ENCODE measurements at regions not wholly inside any gene's neighbourhood (a gene's known extent, or its start where the extent isn't known, plus 50 kb on each side); places are given as distances from the start of the nearest gene placed in this dataset.

DNA sequence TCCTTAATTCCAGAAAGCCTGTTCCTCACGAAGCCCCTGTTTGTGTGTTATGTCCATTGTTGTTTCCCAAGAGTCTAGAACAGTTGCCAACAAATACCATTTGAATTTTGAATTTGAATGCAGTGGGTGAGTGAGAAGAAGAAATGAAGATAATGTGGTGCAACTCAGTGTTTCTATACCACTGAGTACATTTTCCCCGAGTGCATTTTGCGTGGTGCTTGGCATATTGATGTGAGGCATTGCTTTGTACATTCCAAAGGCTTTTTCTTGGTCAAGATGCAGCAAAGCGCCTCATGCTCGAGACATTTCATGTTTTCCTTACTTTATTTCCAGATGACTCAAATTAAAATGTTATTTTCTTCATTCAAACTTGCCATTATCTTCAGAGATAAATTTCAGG, 253.1 kb upstream of the RPS6KA3 start:
- no peak for DNase-seq (ENCODE audit: low spot score)

DNA sequence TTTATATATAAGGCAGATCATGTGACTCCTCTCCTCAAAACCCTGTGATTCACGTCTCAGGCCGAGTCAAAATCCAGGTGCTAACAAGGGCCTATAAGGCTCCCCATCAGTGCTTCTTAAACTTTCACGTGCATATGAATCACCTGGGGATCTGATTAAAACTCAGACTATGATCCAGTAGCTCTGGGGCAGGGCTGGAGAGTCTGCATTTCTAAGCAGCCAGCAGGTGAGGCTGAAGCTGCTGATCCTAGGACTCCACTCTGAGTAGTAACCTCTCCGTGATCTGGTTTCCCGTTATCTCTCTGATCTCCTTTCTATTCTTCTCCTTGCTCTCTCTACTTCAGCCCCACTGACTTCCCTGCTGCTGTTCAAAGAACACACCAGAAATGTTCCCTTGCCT, 252.4 kb upstream of the RPS6KA3 start:
- DNase-seq (ENCODE audit: low spot score): no peak

DNA sequence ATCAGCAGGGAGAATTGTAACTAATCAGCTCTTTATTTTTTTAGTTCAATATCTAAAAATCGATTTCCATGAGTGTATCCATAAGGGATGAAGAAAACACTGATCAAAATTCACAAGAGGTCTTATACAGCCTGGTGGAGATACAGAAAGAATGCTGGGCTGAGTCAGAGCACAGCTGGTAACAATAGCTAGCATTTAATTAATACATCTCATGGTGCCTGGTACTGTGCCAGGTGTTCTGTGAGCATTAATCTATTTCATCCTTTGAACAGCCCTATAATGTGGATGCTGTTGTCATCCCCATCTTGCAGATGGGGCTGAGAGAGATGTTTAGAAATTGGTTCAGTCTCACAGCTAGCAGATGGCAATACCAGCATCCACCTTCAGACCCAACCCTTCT, 250.9 kb upstream of the RPS6KA3 start:
- DNase-seq (ENCODE audit: low spot score): no peak

DNA sequence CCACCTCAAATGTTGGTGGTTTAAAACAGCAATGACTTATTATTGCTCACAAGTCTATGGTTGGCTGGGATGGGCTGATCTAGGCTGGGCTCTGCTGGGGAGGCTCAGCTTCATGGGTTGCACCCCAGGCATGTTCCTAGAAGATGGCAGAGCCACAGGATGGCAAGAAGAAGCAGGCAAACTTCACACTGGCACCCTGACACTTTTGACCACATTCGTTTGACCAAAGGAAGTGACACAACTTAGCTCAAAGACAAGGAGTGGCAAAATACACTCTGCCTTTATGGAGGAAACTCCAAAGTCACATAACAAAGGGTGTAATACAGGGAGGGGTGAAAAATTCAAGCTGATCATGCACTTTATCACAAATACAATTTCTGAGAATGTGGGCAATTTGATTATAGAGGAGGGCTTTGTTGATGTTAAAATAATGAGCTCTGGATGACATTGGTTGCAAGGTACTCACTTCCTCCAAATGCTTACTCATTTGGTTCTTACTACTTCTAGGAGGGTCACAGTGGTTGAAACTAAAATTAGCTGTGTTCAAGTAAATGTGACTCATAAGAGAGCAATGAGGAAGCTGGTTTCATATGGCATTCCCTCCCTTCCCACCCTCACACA, 249.2 kb upstream of the RPS6KA3 start:
- DNase-seq (ENCODE audit: low spot score): no peak

DNA sequence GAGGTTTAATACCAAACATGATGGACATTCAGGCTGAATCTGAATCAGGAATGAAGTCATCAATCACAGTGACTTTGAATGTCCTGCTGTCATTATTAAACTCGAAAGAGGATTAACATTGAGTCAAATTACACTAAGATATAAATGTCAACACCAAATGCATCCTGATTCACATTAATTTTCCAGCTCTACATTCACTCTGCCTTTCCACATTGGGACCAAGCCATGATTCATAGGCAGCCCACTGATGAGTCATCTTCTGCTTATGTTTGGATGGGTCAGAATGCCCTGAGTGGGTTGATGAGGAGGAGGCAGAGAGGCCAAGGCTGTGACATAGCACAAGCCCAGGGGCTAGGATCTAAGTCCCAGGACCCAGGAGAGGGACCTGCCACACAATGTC, 247.6 kb upstream of the RPS6KA3 start:
- DNase-seq (ENCODE audit: low spot score): no peak

DNA sequence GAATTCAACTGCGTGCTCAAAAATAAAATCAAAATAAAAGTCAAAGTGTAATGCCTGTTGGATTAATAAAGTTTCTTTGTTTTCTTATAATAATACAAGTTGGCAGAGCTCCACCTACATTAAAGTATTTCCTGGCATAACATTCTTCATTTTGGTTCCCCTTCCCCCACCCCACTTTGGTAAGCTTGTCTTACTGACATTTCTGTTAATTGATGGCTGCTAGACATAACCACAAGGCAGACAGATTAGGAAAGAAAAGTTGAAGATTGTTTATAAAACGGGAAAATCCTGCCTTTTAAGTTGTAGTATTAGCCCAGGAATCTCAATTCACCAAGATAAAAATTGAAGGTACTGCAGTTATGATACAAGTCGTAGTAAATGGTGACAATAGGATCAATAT, 246.5 kb upstream of the RPS6KA3 start:
- DNase-seq (ENCODE audit: low spot score): no peak

DNA sequence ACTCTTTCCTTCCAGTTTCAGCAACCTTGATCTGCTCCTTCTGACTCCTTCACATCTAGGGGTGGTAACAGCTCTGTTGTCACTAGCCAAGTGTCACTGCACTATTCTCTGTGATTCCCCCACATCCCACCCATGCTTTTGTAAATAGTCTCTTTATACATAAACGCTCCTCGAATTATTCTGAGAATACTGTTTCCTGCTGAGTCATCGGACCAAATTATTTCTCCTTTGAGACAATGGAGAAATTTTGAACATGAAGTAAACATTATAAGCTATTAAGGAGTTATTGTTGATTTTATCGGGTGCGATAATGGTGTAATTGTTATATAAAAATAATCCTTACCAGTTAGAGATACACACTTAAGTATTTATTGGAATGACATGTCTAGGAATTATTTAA, 245.1 kb upstream of the RPS6KA3 start:
- DNase-seq (ENCODE audit: low spot score): no peak

DNA sequence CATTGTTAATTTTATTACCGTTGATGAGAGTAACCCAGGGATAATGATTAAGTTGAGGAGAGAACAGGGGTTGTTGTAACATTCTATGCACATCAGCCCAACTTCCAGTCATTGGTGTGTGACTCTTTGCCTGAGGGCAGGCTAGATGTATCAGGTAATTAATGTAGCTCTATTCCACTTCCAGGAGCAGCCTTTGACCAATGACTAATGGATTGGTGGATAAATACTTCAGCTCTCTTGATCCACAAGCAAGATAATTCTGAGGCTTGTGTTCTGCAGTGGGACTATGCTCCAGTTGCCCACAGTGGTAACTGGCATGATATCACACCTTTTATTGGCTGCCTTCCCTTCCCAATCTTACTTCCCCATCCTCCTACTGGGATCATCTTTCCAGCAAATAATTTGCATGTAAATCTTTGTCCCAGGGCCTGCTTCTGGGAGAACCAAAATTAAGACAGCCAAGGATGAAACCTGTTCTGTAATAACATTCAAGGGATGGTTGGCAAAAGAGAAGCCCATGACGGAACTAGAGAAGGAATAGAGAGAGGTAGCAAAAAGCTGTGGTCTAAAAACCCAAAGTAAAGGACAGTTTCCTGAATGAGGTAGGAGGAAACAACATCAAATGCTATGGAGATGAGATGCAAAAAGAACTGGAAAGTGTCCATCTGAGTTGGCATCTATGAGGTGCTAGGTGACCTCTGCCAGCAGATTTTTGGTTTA, 241.4 kb upstream of the RPS6KA3 start:
- DNase-seq (ENCODE audit: low spot score): no peak

DNA sequence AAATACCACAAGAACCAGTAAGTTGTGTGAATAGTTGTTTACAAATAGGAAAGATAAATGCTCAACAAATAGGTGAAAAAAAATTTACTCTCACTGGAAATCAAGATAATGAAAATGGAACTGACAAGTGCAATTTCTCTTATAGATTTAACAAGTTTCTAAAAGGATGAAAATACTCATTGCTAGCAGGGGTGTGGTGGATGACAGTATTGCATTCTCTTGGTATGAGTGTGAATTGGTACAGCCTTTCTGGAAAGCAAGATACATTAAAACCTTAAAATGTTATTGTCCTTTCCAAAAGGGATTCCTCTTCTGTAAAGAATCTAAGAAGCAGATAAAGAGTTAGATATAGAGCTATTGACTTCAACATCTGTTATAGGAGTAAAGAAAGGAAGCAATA, 240.0 kb upstream of the RPS6KA3 start:
- DNase-seq (ENCODE audit: low spot score): no peak

DNA sequence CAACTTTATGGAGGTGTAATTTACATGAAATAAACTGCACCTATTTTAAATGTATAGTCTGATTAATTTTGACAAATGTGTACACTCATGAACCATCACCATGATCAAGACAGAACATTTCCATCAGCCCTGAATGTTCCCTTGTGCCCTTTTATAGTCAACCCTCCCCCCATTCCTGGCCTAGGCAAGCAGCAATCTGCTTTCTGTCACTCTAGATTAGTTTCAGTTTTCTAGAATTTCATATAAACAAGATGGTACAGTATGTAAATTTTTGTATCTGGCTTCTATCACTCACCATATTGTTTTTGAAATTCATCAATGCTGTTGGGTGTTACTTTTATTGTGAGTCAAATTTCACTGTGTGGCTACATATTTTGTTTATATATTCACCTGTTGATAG, 234.2 kb upstream of the RPS6KA3 start:
- DNase-seq (ENCODE audit: low spot score): no peak

DNA sequence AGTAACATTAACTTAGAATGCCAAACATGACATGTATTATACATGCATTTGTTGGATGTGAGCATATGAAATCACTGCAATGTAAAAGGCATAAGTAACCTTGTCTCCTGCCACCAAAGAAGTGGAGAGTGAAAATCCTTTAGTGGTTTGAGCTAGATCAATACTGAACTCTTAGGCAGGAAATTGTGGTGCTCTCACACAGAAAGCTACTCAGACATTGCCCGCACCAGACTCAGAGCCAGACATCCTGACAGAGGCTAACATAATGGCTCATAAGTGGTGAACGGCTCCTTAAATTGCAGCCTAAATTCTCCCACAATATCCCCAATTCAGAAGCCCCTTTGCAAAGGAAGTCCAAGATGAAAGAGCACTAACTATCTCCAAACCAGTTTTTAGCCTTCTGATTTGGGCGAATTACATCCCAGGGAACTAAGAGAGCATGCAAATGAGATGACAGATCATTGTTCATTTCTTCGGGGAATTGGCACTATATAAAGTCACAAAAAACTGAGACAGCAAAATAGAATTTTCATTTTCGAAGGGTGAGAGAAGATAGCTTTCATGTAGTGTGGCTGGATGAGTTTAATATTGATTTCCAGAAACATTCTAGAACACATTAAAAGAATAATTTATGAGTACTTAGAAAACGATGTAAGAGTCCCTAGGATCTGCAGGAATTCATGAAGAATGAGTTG, 233.6 kb upstream of the RPS6KA3 start:
- no peak for DNase-seq (ENCODE audit: low spot score)

DNA sequence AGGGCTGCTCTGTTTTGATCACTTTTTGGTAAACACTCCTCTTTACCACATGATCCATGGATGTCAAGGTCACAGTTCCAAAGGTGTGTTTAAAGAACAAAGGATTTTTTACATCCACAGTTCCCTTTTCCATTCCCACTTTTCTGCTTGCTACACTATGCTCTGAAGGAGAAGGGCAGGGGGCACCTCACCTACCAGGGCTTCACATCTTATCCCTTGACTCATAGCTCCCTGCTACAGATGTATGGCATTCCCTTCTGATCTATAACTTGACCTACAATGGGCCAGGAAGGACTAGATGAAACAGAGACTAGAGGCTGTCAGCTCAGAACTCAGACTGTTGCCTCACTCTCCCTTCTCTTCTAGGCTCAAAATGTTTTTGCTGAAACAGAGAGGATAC, 233.1 kb upstream of the RPS6KA3 start:
- DNase-seq (ENCODE audit: low spot score): no peak

DNA sequence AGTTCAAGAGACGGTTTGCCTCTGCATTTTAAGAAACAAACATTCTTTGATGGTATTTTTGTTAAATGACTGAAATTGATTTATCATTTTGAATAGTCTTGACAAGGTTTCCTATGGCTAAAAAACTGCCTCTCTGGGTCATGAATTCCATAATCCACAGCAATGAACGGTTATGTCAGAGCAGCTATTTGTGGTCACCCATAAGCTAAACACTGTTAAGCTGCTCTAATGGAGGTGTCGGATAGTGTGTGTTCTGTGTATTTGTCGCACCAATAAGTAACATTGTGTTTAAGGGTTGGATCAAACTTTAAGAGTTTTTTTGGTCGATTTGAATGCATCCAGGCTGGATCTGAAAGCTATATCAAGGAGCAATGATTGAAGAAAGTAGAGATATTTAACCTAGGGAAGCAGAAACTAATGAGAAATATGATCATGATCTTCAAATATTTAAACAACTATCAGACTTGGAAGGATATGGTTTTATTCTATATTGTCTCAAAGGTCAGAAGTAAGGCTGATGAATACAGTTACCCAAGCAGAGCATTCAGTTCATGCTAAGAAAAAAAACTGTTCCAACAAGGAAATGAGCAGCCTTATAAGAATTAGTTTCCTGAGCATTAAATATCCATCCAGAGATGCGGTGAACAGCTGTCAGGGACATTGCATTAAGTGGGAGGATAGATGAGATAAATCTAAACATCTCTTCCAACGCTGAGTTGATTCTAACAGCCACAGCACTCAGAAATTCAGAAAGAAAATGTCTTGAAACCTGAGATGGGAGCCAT, 232.3 kb upstream of the RPS6KA3 start:
- DNase-seq (ENCODE audit: low spot score): no peak

DNA sequence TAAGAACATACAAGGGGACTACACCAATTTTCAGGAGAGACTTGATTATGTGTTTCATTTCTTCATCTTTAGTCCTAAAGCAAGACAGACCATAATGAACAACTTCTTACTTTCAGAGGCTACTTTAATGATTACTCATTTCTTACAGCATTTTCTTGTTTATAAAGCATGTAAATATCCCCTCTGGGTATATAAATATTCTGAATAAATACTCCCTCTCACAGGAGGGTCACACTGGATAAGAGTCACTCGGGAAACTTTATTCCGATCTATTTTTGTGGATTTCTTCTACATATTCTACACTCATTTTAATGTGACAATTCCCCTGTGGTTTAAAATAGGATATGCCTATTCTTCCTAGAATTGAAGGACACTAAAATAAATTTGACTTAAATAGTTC, 228.9 kb upstream of the RPS6KA3 start:
- no peak for DNase-seq (ENCODE audit: low spot score)

DNA sequence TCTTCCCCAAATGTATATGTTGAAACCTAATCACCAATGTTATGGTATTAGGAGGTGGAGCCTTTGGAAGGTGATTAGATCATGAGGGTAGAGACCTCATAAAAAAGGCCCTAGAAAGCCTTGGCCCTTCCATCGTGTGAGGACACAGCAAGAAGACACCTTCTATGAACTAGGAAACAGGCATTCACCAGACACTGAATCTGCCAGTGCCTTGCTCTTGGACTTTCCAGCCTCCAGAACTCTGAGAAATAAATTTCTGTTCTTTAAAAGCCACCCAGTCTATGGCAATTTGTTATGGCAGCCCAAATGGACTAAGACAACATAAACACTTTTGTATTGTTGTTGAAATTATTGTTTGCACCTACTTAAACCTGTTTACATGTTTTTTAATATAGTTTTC, 221.8 kb upstream of the RPS6KA3 start:
- no peak for DNase-seq (ENCODE audit: low spot score)

DNA sequence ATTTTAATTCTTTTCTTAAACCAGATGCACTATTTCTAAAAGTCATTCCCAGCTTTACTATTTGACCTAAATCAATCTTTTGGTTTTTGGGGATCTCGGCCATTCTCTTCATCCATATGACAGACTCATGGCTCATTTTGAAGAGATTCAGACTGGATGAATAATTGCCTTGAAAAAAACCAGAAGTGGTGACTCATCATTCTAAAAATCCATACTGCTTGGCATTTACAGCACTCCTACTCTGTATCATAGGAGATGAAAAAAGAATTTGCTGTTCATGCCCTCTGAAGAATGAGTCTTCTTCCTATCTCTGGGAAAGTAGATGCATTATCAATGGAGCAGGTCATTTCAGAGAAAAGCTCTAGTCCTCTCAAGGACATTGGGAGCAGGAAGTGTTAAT, 220.5 kb upstream of the RPS6KA3 start:
- DNase-seq (ENCODE audit: low spot score): no peak

DNA sequence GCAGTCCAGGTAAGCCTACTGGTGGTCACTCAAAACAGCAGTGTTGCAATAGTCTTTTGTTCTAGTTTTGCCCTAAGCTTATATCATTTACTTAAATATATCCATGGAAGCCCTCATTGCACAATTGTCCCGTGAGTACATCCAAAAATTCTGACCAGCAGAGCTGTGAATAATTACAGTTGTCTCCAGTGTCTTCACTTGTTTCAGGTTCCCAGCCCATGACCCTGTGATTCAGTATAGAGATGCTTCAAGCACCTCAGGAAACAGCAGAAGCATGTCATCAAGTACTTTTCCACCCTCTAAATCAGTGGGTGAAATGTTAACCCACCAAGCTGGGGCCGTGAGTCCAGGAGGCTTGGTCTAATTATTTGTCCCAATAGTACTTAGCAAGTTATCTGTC, 214.9 kb upstream of the RPS6KA3 start:
- no peak for DNase-seq (ENCODE audit: low spot score)

DNA sequence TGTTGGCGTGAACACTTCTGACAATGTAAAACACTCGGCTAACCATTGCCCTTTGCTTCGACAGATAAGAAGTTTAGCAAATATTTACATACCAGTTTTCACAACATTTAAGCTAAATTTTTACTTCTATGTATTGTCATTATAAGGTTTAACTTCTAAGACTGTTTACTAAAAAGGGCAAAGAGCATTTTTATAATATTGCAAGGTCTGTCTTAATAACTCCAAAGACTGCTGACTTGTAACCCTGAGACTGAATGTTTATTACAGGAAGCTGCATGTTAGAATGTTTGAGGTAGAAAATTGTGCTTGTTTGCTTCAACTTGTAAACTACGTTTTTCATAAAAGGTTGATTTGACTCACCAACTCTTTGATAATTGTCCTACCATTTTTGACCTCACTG, 213.2 kb upstream of the RPS6KA3 start:
- DNase-seq (ENCODE audit: low spot score): no peak

DNA sequence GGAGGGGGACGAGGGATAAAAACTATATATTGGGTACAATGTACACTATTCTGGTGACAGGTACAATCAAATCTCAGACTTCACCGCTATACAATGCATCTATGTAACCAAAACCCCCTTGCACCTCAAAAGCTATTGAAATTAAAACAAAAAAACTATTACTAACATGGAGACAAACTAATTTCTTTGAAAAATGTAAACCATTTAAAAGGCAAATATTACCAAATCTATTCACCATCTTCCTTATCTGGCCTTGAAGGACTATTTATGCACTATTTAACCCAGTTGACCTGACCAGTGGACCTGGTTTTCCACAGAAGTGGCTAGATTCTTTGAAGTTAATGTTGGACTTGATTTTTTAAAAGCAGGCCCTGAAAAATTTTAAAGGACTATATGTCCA, 212.3 kb upstream of the RPS6KA3 start:
- DNase-seq (ENCODE audit: low spot score): no peak

DNA sequence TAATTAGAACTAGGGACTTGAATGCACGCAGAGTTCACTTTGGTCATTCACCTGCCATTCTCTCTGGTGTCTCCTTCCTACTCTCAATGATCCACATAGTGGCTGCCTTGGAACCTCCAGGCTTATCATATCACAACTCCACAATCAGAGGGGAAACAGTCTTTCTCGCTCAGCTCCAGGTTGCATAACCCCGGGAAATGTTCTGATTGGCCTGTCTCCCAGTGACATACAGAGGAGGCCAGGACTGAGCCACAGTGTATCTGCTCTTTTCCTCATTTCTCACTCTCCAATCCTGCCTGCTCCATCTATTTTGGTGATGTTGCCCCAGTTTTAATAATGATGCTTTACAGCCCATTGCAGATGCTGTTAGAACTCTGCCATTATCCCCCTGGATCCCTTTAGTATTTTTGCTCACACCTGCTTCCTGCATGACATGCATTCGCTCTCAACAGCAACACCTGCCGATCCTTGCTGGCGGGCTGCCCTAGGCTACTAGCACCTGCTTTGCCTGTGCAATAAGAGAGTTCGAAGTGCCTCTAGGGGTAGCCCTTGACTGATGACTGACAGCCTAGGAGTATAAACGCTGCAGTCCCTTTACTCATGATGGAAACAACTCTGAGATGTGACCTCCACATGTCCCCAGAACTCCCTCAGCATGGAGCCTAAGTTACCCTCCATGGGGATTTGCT, 211.3 kb upstream of the RPS6KA3 start:
- DNase-seq (ENCODE audit: low spot score): no peak

DNA sequence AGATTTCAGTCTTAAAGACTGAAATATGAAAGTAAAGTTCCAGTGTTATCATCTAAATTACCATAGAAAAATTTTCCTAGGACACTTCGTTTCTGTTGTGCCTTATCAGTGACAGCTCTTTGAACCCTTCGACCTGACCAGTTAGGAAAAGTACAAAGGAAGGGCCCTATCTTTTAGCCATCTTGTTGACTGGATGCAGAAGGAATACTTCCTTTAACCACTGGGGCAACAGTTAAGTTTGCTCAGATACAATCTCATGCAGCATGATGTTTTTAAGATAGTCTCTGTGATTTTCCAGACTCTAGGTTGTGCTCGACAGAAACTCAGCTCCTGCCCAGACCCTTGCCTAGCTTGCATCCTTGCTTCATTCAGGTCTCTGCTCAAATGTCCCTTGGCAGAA, 210.5 kb upstream of the RPS6KA3 start:
- no peak for DNase-seq (ENCODE audit: low spot score)

DNA sequence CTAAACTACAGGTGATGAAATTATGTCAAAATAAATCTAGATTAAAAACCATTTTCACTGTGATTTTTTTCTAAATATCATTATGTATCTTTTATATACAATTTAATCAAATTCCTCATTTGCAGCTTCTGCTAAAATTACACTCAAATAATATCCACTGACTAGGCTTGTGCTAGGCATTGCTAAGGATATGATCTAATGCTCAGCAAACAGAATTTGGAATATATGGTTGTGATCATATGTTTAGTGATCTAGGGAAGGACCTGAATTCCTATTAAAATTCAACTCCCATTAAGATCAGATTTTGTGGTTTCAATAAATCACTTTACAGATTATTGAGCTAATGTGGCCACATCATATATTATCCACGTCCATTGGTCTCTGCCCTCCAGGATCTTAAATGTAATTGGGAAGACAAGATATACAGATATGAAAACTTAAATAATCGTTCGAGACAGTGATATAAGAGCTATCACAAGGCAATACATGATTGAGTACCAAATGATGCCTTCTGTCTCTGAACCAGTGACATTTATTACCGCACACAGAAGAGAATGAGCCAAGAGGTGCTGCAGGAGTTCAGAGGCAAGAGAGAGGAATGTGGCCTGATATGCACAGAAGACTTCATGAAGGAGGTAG, 206.0 kb upstream of the RPS6KA3 start:
- DNase-seq (ENCODE audit: low spot score): no peak

Measured in HuH-7.5 (cell line).